Stimulated activated naive CD4-positive, alpha-beta T cell treated with Interleukin-2 at 50 U/mL for 16 hours (primary cell): ENCODE measurements at regions not wholly inside any gene's neighbourhood (a gene's known extent, or its start where the extent isn't known, plus 50 kb on each side); places are given as distances from the start of the nearest gene placed in this dataset.

ENCODE experiments used
- DNase-seq: peaks from one replicate; lab custom pipeline; 2025; lab: John Stamatoyannopoulos, UW

DNA sequence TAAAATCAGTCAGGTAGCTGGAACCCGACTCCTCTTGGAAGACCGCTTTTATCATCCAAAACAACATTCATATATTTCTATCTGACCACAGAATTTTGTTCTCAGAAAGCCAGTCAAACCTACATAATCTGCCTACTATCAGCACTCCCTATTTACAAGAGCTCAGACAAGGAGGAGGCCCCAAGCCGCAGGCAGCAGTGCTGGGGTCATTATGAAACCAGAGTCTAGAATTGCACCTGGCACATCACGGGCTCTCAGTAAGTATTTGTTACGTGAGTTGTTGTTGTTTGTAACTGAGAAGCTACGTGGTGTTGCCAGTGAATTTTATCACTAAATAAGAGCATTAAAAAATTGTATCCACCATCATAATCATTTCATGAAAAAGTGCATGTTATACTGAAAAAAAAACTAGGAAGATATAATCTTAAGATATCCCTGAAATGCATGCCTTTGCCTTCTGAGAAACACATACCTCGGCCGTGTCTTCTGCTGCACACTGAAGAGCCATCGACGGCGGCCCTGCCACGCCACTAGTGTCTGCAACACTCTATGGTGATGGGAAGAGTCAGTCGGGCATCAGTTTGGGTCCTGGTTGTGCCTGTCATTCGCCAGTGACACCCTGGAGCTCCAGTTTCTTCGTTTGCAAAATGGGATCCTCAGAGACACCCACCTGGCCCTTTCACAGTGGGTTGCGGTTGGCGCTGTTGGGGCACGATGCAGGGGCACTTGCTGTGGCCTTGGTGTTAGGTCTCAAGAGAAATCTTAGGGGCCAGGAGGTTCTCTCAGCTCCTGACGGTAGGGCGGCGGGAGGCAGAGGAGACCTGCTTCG lies 505.9 kb downstream of the EIPR1 start:
- DNase-seq, result no peak

DNA sequence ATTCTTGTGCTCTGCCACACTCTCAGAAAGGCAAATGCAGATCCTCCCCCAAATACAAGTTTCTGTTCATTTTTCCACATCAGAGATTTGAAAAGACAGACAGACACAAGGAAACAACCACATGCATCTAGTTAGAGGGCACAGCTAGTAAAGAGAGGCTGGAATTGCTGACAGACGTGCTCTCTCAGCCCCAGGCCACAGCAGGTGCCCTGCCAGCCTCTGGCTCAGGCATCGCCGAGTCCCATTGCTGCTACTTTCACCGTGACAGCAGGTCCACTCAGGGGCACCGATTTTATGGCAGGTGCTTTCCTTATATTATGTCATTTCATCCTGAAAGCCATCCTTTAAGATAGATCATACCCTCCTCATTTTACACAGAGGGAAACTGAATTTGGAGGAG lies 507.5 kb downstream of the EIPR1 start:
- DNase-seq, result no peak

DNA sequence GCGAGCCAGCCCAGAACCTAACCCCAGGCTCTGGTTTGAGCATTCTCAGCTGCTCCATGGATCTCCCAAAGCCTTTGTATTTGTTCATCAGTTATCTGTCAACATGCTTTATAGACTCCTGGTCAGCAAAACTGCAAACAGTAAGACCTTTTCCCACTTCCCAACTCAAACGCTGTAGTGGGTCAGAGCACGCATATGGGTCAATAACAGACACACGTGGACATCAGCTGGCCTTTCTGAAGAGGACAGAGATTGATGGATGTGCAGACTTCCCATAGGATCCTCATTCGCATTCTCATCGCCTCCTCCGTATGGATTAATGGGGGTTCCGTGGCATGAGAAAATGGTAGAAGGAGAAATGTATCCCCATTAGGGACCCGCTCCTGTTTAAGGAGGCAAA lies 508.1 kb downstream of the EIPR1 start:
- no peak for DNase-seq

DNA sequence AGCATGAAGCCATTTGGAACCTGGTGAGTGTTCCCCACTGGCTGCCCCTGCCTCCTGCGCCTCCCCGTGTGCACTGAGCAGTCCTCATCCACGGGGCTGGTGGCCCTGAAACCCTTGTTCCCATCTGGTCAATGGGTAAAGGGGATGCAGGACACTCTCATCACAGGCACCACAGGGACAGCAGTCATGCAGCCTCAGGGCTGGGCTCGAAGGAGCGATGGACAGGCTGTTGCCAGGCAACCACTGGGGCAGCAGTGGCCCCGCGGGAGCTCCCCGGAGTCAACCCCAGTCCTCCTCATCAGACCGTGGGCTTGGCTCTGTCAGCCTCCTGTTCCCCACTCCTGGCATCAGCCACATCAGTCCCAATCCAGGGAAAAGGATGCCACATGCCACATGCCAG lies 509.5 kb downstream of the EIPR1 start:
- DNase-seq, result no peak

DNA sequence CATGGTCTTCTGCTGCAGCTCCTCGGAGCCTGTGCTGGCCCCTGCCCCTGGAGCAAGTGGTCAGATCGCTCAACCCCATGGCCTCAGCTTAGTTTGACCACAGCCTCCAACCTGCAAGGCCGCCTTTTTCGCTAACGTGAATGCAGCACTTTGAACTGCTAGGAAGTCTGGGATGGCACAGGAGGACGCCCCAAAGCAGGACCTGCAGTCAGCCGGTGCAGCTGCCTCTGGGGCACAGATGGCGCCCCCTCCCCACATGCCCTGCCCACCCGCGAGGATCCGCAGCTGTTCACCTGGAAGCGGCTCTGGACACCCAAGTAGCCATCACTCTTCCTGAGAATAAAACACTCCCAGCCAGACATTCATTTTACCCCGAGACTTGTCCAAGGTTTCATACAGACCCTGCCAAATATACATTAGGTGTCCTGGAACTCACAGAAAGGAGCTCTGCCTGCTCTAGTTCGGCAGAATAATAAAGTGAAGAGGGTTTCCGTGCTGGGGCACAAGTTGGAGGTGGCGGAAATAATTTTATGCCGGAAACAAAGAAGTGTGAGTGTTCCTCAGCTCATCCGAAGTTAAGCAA lies 510.1 kb downstream of the EIPR1 start:
- DNase-seq, result no peak

GRCh38 chr2:2866459-2866858 lies 511.2 kb downstream of the EIPR1 start:
- DNase-seq, result no peak

GRCh38 chr2:2862386-2862785 lies 515.2 kb downstream of the EIPR1 start:
- DNase-seq, result no peak

DNA sequence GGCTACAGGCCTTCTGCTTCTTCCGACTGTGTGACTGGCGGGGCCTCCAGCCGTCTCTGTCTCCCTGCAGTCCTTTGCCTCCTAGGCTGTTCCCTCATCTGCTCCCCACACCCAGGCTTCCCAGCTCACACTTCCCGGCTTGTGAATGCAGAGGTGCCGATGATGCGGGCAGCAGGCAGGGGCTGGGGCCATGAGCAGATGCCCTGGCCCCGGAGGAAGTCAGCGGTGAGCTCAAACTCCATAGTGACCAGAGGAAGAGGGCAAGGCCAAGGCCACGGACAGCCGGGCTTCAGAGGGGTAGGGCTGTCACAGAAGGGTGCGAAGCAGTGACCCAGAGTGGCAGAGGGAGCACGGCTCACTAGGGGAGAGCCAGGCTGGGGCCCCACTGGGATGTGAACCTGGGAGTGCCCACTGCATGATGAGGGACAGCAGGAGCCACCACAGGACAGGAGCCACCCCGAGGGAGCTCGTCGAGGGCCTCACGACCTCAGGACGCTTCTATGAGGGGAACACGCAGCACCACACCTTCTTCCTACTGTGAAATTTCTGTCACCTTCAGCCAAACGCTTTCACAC lies 515.9 kb downstream of the EIPR1 start:
- no peak for DNase-seq

GRCh38 chr2:2860589-2861300 lies 516.9 kb downstream of the EIPR1 start:
- DNase-seq, result no peak

GRCh38 chr2:2859732-2860131 lies 517.9 kb downstream of the EIPR1 start:
- no peak for DNase-seq

DNA sequence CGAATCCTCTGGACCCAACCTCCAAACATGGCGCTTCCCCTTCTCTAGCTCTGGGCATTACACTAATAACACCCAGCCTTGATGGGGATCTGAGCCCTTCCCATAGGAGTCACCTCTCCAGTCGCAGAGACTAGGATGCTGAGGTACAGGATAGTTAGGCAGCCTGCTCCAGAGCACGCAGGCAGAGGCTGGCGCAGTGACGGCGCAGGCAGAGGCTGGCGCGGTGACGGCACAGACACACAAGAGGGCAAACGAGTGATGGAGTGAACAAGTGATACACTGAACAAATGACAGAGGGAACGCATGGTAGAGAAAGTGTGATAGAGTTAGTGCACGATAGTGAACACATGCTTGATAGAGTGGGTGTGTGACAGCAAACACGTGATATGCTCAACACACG lies 518.5 kb downstream of the EIPR1 start:
- no peak for DNase-seq

GRCh38 chr2:2856723-2857415 lies 520.7 kb downstream of the EIPR1 start:
- DNase-seq, result no peak

DNA sequence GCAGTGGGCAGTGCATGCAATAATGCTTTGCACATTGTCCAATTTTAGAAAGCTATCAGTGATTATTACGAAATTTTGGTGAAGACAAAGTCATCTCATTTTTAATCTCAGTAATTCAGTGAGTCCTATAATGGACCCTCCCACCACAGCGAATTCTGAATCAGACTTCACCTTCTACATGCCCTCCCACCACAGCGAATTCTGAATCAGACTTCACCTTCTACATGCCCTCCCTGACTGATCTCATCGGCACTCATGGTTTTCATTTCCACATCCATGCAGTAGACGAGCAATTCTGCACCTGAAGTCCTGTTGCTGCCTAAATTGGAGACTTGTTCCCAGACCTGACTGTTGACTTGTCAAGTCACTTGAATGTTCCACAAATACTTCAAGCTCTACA lies 522.3 kb downstream of the EIPR1 start:
- DNase-seq, result no peak

- DNase-seq, result no peak
Measured at GRCh38 chr2:2853346-2853745, 522.3 kb upstream of the MYT1L start.

- DNase-seq, result no peak
Measured at GRCh38 chr2:2851806-2852777, 521.0 kb upstream of the MYT1L start.

DNA sequence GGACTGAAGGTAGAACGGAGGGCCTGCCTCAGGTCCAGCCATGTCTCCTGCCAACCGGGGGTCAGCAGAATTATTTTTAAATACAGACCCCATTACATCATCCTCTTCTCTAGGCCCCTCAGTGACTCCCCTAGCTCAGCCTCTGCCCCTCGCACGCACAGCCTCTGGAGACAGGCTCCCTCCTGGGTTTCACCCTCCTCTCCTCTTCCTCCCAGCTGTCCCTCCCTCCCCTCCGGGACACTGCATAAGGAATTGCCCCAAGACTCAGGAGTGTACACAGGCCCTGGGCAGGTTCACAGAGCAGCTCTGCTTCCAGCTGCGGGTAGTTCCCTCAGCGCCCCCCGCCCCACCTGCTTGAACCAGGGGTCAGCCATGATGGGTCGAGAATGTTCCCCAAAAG lies 520.2 kb upstream of the MYT1L start:
- no peak for DNase-seq

- no peak for DNase-seq
Measured at GRCh38 chr2:2850859-2851258, 519.8 kb upstream of the MYT1L start.

DNA sequence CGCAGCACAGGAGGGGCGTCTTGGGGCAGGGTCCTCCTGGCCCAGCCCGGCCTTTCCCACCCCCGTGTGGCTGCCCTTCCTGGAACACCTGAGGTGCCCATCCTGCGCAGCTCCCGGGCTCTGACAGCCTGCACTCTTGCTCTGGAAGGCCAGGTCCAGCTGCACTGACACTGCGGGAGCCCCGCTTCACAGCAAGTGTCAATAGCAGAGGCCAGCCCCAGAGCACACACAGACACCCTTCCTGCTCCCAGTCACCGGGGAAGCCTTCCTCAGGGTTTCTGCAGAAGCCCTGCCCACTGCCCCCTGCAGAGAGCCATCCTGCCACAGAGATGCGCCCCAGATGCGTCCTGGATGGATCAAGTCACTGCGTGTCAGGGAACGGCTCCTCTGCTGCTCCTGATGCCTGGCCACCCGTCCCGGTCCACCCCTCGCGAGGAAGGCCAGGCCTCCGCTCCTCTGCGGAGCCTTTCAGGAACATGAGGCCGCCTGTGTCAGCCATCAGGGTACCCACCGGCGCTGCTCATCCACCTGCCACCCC lies 519.2 kb upstream of the MYT1L start:
- no peak for DNase-seq

- no peak for DNase-seq
Measured at GRCh38 chr2:2849464-2850217, 518.6 kb upstream of the MYT1L start.
